A673 (cell line): ENCODE measurements at regions not wholly inside any gene's neighbourhood (a gene's known extent, or its start where the extent isn't known, plus 50 kb on each side); places are given as distances from the start of the nearest gene placed in this dataset.

Experiments used
- CTCF ChIP-seq: fragments of 300-800, 200-600 bp; sonication (generic); conservative IDR thresholded peaks from 2 replicates; pipeline ENCODE4 v1.5.1; 2017; ENCODE audit warnings: low read depth, mild to moderate bottlenecking, antibody characterized with exemption, low read length, moderate library complexity, mixed read lengths
- EZH2 ChIP-seq: fragments of 200-600 bp; sonication (generic); IDR thresholded peaks from 2 replicates; pipeline ENCODE4 v1.6.1; 2017; ENCODE audit warnings: borderline replicate concordance, low read depth, mild to moderate bottlenecking, mixed read lengths, antibody characterized with exemption, low read length; ENCODE audit not compliant: poor library complexity, severe bottlenecking

- TF ChIP-seq CTCF (no peak), EZH2 (no peak)
Observed at GRCh38 chr12:76270657-76271358, 77.4 kb downstream of the BBS10 start.
